ENCODE measurements at regions not wholly inside any gene's neighbourhood (a gene's known extent, or its start where the extent isn't known, plus 50 kb on each side); places are given as distances from the start of the nearest gene placed in this dataset.
"Not testable (repeated sequence)": the region's sequence is repeated elsewhere in the genome, so short reads cannot be mapped to it uniquely, and the experiment has no call there.

DNA sequence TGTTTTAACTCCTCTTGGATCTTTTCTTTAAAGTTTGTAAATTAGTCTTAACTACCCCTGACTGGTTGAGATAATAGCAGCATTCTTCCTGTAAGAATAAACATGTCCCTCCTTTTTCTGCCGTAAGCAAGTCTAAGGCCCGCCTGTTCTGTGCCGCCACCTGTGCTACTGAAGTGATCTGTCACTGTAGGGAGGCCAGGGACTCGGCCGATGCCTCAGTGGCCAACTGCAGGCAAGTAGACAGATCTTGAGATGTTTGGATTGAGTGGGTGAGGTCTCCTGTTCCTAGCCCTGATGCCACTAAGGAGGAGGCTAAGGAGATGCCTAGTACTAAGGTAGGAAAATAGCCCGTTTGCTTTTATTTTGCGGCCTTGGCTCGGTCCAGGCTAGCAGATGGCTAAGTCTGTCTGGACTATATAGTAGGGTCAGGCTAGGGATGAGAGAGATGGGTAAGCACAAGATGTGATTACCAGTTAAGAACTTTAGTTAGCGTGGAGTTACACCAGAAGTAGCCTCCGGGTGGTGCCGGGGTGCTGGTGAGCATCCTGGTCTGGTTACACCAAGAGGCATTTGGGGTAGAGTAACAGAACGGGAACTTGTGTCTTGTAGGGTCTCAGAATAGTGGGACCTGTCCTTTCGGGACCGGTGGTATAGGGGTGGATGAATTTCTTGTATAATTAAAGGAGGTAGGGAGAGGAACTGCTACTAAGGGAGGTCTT, 584.2 kb downstream of the SUCLG1 start:
- DNase-seq, result no peak

DNA sequence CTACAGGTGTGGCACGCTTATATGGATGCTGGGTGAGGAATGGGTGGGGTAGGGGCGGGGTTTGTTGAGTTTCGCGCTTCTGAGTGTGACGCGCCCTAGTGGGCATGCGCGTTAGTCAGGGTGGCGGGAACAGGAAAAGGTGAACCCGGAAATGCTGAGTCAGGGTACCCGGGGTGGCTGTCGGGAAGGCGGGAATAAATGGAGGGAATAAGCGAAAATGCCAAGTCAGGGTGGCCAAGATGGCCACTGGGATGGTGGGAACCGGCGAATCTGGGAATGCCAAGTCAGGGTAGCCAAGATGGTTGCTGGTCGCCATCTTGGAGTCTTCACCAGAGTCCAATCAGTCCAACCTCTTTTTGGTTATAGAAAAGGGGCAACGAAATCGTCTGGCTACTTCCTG, 585.0 kb downstream of the SUCLG1 start:
- DNase-seq, result no peak

DNA sequence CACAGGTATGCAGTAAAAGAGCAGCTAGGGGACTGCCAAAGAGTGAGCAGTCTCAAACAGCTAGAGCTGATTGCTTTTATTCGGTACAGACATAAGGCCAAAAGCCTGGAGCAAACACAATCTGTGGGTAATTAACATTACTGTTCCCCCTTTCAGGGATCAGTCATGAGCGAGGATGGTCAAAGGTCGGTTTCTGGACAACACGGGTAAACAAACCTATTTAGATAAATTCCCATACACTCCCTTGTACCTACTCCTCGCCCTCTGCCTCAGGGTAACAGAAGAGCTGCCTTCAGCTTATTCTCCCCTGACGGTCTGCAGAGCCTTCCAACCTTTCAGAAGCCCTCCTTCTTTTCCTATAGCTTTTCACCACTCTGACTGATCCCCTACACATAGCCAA, 586.0 kb downstream of the SUCLG1 start:
- no peak for DNase-seq

DNA sequence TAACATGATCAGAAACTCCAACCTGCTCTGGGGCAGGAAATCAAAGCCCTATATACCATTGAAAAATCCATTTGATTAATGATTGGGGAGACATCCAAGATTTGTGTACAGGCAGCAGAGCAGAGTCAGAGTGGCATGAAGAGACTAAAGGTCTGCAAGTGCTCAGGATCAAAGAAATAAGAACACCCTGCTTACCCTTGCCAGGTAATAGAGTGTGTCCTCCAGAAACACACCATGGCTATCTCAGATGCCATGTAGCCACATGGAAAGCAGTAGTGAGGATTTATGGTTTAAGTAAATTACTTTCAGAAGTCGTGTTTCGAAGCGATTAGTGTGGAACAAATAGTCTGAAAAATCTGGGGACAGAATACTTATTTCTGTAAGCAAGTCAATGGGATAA, 592.9 kb downstream of the SUCLG1 start:
- peak; percentile 18 for DNase-seq

DNA sequence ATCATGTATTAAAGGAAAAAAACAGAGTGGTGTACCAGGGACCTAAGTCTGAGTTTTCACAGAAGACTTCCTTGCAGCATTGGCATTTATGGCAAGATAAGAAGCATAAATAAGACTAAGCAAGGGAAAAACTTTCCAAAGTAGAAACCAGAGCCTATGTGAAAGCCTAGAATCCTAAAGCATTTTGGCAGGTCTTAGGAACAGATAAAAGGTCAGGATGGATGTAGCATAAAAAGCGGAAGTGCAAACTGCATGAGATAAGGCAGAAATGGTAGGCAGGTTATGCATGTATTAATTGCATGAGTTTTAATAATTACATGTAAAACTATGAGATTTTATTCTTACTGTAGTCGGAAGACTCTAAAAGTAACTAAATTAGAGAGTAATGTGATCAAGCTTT, 596.5 kb downstream of the SUCLG1 start:
- DNase-seq, result no peak

DNA sequence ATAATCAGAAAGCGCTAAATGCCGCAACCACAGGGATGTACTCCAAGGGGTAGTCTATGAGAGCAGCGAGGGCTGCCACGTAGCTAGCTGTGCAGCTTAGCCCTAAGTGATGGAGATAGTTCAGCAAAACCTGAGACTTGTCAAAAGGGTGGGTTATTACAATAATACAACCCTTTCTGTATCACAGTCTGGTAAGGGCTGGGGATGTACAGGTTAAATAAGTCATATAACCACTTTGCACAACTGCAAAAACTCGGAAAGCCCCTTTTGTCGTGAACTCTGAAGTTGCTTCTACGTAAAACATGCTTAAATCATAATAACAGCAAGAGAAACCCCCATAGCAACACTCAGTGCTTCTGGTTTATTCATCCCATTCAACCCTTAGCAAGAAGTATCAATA, 598.8 kb downstream of the SUCLG1 start:
- DNase-seq, result no peak

DNA sequence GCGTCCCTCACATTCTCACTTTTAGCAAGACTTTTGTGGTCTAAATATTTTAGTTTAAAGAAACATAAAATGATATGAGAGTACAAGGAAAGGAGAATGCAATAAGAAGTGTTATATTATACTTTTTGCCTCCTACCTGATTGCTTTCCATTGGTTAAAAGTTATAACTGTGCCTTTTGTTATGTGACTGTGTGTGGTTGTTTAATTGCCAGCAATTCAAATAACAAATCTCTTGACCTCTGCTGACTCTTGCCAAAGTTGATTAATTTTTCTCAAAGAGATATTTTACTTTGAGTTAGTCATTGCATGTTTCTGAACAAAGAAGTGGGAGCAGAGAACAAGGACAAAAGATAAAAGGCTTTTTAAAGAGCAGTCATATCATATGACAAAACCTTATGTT, 599.5 kb downstream of the SUCLG1 start:
- no peak for DNase-seq

DNA sequence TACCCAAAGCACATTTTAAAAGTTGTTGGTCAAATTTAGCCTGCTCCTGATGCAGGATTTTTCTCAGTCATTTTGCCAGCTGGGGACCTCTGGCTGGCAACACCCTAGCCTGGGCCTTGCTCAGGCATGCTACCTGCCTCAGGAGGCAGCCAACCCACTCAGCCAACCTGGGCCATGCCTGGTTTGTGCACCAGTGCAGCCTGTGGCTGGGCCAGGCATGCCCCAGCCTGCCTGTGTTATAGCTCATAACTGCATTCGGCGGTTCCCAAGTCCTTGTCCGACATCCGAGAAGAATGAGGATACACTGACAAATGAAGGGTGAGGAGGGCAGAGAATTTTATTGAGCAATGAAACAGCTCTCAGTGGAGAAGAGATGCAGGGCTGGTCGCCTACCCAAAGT, 608.0 kb downstream of the SUCLG1 start:
- DNase-seq, result no peak

DNA sequence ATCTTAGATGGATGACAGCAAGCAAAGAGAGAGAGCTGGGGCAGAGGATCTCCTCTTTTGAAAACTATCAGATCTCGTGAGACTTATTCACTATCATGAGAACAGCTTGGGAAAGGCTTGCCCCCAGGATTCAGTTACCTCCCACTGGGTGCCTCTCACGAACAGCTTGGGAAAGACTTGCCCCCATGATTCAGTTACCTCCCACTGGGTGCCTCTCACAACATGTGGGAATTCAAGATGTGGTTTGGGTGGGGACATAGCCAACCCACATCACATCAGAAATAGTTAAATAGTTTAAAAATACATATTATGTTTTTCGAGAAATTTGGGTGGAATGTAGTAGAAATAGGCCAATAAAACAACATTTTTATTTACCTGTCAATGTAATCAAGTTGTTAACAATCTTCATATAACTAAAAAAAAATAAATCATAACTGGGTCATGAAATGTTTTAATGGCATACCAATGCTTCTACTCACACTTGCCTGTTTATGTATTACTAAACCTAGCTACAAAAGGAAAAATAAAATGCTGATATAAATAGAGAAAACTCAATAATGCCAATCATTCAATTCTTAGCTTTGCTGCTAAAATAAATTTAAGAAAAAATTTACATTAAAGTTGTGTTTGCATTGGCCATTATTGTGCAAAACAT, 608.9 kb downstream of the SUCLG1 start:
- no peak for DNase-seq

DNA sequence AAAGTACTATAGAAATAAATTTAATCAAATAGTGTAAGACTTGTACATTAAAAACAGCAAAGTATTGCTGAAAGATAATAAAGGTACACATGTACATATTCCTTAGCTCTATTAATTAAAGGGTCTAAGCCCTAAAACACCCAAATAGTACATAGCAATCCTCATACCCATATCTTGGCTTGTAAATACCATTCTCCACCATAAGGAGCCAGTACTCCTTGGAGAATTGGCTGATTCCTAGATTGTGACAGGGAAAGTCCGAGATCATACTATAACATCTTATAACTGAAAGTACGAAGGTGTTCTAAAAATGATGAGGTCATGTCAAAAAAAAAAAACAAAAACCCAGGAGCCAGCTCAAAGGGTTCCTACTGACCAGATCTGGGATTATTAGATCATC, 614.6 kb downstream of the SUCLG1 start:
- DNase-seq, result no peak

DNA sequence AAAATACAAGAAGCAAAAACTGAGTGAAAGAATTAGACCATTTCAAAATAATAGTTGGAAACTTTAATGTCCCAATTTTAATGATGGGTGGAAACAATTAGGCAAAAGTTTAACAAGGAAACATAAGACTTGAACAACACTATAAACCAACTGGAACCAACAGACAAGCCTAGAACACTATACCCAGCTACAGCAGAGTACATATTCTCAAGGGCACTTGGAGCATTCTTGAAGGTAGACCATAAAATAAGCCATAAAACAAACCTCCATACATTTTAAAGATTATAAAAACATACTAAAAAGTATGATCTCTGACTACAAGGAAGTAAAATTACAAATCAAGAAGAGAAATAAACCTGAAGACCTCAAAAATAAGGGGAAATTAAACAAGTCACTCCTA, 616.7 kb downstream of the SUCLG1 start:
- DNase-seq, result no peak

DNA sequence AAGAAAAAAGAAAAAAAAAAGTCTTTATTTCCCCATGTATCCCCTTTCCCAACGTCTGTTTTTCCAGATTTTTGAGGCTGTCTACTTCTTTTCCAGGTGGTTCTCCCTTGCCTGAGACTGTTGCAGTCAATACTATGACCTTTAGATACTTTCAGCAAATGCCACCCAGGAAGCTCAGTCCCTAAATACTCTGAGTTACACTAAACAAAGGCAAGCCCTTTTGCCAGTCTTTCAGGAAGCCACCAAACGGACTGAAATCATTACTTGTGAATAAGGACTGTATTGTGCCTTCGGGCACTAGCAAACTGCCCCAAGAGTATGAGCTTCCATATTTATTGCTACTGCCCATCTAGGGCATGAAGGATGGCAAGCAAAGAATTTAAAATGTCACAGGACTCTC, 621.3 kb downstream of the SUCLG1 start:
- DNase-seq, result no peak

DNA sequence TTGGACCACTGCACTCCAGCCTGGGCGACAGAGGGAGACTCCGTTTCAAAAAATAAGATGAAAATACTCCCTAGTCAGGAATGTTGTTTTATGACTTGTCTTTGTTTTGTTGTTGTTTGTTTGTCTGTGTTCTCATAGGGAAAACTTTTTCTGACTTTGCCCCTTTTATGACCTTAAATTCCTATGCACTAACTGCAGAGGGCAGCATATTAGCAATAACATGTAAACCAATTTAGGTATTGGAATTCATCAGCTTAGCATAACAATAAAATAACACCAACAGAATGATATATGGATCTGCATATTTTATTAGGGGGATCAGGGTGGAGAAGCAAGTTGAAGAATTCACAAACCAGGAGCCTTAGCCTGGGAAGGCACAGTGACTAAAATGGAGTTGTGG, 631.5 kb downstream of the SUCLG1 start:
- no peak for DNase-seq

DNA sequence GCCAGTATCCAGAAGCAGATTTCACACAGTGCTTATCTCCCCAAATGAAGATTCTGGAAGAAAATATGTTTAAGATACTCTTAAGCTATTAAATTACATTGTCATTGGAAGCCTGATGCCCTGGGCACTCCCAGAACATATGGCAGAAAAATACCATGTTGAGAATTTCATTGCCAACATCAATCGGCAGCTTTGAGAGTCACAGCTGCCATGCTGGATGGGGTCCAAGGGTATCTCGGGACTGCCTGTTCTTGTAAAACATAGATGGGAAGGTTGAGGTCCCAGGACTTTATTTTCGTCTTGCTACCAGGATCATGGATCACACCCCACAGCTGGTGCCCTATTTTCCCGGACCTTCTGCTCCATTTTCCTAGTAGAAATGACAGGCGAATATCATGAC, 632.5 kb downstream of the SUCLG1 start:
- no peak for DNase-seq

DNA sequence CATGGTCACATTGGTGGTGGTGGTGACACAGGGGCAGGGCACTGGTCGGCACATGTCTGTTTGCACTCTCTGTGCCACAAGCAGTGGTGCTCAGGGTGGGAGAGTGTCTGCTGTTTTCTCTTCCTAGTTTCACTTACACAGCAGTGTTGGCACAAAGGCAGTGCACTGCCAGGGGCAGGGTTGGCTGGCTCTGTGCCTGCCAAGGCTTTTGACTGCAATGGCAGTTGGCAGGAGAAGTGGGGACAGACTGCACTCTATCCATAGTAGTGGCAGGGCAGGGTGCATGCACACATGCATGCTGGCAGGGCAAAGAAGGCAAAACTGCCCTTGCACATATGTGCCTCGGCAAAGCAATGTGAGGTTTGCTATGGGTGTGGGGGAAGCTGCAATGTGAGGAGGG, 635.9 kb downstream of the SUCLG1 start:
- DNase-seq, result no peak

DNA sequence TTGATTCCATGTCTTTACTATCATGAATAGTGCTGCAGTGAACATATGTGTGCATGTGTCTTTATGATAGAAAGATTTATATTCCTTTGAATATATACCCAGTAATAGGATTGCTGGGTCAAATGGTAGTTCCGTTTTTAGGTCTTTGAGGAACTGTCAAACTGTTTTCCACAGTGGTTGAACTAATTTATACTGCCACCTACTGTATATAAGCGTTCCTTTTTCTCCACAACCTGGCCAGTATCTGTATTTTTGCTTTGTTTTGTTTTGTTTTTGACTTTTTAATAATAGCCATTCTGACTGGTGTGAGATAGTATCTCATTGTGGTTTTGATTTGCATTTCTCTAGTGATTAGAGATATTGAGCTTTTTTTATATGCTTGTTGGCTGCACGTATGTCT, 641.6 kb downstream of the SUCLG1 start:
- no peak for DNase-seq

DNA sequence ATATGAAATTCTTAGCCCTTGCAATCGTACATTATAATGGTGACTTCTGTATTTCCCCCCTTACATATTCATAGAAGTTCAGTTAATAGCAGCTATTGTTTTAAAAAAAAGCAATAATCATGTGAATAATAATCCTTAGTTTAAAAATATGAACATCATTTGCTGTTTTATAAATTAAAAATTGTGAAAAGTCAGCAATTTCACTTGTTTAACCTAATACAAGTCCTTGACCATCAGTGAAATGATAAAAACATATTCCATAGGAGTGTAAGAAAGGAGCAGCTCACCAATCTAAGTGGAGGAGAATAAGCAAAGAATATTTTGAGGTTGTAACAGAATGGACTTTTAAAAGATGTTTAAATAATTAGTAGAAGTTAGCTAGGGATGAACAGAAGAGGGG, 650.2 kb downstream of the SUCLG1 start:
- no peak for DNase-seq

DNA sequence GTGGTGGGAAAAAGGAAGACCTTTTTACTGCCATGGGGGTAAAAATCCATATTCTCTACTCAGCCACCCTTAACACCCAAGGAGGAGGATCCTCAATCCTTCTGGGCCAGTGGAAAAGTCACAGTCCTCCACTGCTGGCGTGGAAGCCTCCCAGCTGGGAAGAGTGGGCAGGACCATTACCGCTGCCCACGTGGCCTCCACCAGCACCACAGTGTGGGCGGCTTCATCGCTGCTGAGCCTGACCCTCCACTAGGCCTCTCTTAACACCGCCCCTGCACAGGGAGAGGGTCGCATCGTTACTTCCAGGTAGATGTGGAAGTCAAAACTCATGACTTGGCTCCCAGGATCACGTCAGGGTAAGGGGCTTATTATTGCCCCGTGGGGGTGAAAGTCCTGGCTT, 656.5 kb downstream of the SUCLG1 start:
- DNase-seq, result no peak

DNA sequence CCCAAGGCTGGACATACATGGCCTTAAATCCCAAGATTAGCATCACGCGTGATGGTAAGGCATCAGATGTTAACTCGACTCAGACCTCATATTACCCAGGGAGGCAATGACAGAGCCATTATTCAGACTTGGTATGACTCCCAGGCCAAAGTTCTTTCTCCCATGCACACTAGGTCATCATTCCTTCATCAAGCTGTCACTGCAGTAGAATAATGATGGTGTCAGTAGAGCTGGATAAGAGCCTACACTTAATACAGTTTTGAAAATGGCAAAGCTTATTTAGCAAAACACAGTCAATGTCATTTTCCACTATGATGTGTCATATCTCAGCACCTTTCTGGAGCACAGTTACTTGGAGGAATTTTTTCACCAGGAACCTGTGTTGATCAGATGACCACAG, 663.3 kb downstream of the SUCLG1 start:
- DNase-seq, result no peak

DNA sequence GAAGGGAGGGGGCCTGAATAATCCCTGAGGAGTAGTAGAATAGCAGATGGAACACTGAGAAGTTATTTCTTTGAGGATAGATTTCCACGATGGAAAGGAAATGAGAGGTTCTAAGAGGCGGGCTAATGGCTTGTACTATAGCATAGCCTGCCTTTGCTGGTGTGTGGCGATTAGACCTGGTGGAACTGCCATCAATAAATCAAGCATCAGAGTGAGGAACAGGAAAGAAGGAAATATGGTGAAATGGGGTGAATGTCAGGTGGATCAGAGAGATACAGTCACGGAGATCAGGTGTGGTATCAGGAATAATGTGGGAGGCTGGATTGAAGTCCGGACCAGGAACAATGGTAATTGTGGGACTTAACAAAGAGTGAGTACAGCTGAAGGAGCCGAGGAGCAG, 668.6 kb downstream of the SUCLG1 start:
- DNase-seq, result not testable (repeated sequence)

DNA sequence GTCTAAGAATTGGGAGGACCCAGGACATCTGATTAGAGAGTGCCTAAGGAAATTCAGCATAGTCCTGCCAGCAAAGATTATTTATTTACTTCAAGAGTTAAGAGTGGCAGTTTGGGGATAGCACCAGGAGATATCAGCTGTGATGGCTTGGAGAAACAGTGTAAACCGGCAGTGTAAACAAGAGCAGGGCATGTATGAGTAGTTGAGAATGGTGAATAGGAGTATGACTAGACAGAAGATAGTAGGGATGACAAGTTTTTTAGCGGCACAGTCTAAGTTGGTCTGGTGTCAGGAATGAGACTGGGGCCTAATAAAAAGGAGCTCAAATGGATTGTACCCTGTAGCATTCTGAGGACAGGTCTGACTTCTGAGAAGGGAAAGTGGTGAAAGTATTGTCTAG, 669.4 kb downstream of the SUCLG1 start:
- DNase-seq, result not testable (repeated sequence)

DNA sequence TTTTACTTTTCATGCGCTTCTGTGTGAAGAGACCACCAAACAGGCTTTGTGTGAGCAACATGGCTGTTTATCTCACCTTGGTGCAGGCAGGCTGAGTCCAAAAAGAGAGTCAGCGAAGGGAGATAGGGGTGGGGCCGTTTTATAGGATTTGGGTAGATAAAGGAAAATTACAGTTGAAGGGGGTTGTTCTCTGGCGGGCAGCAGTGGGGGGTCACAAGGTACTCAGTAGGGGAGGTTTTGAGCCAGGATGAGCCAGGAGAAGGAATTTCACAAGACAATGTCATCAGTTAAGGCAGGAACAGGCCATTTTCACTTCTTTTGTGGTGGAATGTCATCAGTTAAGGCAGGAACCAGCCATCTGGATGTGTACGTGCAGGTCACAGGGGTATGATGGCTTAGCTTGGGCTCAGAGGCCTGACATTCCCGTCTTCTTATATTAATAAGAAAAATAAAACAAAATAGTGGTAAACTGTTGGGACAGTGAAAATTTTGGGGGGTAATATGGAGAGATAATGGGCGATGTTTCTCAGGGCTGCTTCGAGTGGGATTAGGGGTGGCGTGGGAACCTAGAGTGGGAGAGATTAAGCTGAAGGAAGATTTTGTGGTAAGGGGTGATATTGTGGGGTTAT, 670.0 kb downstream of the SUCLG1 start:
- DNase-seq, result not testable (repeated sequence)

DNA sequence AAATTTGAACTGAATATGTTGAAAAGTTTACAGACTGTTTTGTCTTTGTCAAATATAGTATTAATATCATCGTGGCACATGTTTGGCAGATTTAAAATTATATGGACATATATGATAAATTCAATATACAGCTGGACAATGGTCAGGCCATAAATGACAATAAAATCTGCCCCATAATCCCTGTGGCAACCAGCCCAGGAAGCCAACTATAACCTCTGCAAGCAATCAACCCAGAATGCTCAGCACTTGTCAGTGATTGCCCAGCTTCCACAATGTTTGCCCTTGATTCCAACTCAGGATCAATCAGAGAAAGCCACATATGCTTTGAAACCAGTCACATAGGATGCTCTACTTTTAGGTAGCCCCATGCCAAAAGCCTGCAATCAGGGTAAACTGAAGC, 671.9 kb downstream of the SUCLG1 start:
- DNase-seq, result no peak

DNA sequence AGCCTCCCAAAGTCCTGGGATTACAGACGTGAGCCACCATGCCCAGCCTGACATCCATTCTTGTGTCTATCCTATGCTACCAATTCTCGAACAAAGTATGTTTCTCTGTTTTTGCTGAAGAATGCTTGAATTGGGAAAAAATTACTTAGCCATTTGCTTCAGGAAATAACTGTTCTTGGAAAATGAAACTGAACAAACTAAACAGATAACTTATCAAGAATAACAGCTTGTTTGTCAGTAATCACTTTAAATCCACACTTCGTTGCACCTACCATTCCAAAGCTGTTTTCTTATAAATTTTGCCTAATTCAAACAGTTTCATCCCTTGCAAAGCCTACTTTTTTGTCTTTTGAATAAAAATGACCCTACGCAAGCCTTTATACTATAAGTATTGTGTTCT, 672.9 kb downstream of the SUCLG1 start:
- no peak for DNase-seq

Data from left kidney (tissue), 1 donor.